K562 (cell line): ENCODE measurements at regions not wholly inside any gene's neighbourhood (a gene's known extent, or its start where the extent isn't known, plus 50 kb on each side); places are given as distances from the start of the nearest gene placed in this dataset.
"Not testable (repeated sequence)": the region's sequence is repeated elsewhere in the genome, so short reads cannot be mapped to it uniquely, and the experiment has no call there.

Experiments used
- ATAC-seq: fragments of 200-7000 bp; cut with Tn5 transposase; 3 replicates; pipeline ENCODE4 v1.9.1; 2020; ENCODE audit warnings: moderate library complexity
- BruUV-seq: library from RNA; stranded (reverse); fragments of 400-500 nt; replicated peaks from 2 replicates; lab custom pipeline; 2021; lab: Mats Ljungman, UMichigan
- CTCF ChIA-PET: fragments of 300-600 bp; formaldehyde crosslinking; extraction: SDS; loops from one replicate; lab custom pipeline; 2021; ENCODE audit warnings: low intra/inter-chr PET ratio; lab: Yijun Ruan, JAX
- POLR2A ChIA-PET: fragments of 300-600, 350-650 bp; sonication (Branson Sonifier 250); formaldehyde crosslinking; extraction: SDS; loops from one replicate; lab custom pipeline; 2021; ENCODE audit warnings: antibody characterized with exemption, inconsistent platforms; lab: Yijun Ruan, JAX
- DNase-seq, 4 experiments: peaks; one replicate each; pipeline versions ENCODE4 v3.0.0 to v3.0.0-alpha.2; 2011 to 2018; ENCODE audit warnings: low spot score in 3 of 4, mixed read lengths in 3 of 4; ENCODE audit errors: extremely low read depth in 1 of 4
- FAIRE-seq: peaks from 2 replicates; lab custom pipeline; 2011; peaks lifted over from hg19 to GRCh38; lab: Jason Lieb, UNC
- H2AFZ ChIP-seq: 2 replicates; pipeline ENCODE4 v1.6.0; 2011; ENCODE audit warnings: low read depth, low read length, control low read depth, inconsistent platforms
- H3K27ac ChIP-seq: fragments of 200-600 bp; 3 replicates; pipeline ENCODE4 v1.8.0; 2011; ENCODE audit warnings: low read depth, mild to moderate bottlenecking, control low read depth, inconsistent platforms, low read length, moderate library complexity, mixed read lengths; ENCODE audit errors: extremely low read depth
- H3K27me3 ChIP-seq, 2 experiments: fragments of 300-600 bp in 1 of 2; 2 replicates in 1 of 2; 3 replicates in 1 of 2; pipeline versions ENCODE4 v1.6.0 to v1.8.0; 2011; ENCODE audit warnings: inconsistent platforms in 2 of 2, low read length in 2 of 2, mild to moderate bottlenecking in 1 of 2, mixed read lengths in 1 of 2, moderate library complexity in 1 of 2; ENCODE audit not compliant: control insufficient read depth in 2 of 2, insufficient read depth in 2 of 2
- H3K36me3 ChIP-seq: fragments of 300-600 bp; 3 replicates; pipeline ENCODE4 v1.8.0; 2011; ENCODE audit warnings: mild to moderate bottlenecking, low read length, inconsistent platforms; ENCODE audit not compliant: control insufficient read depth, insufficient read depth
- H3K4me1 ChIP-seq, 2 experiments: fragments of 200-600 bp in 1 of 2; replicated peaks in 1 of 2; 2 replicates in 1 of 2; 3 replicates in 1 of 2; pipeline versions ENCODE4 v1.5.1 to v1.8.0; 2011; ENCODE audit warnings: inconsistent platforms in 2 of 2, low read length in 2 of 2, mild to moderate bottlenecking in 1 of 2, mixed read lengths in 1 of 2, moderate library complexity in 1 of 2; ENCODE audit not compliant: control insufficient read depth in 2 of 2, insufficient read depth in 2 of 2
- H3K4me2 ChIP-seq: 2 replicates; pipeline ENCODE4 v1.6.1; 2011; ENCODE audit warnings: low read length, control low read depth, inconsistent platforms, mixed read lengths; ENCODE audit not compliant: insufficient read depth
- H3K4me3 ChIP-seq: fragments of 200-600 bp; sonication (generic), shearing (Covaris generic); 2 replicates; pipeline ENCODE4 v1.5.1; 2016; ENCODE audit warnings: control low read depth, inconsistent platforms
- H3K79me2 ChIP-seq: fragments of 200-600 bp; 3 replicates; pipeline ENCODE4 v1.8.0; 2011; ENCODE audit warnings: low read length, inconsistent platforms; ENCODE audit not compliant: control insufficient read depth, insufficient read depth
- H3K9ac ChIP-seq, 2 experiments: 2 replicates each; pipeline versions ENCODE4 v1.6.0 to v1.6.1; 2011; ENCODE audit warnings: low read depth in 2 of 2, low read length in 2 of 2, control low read depth in 1 of 2, inconsistent platforms in 1 of 2, mild to moderate bottlenecking in 1 of 2, mixed read lengths in 1 of 2; ENCODE audit not compliant: insufficient read depth in 1 of 2
- H3K9me1 ChIP-seq: one replicate; pipeline ENCODE4 v1.6.0; 2011; ENCODE audit warnings: inconsistent platforms, mild to moderate bottlenecking, low read length, moderate library complexity; ENCODE audit not compliant: control insufficient read depth, insufficient read depth
- H3K9me3 ChIP-seq: replicated peaks from 2 replicates; pipeline ENCODE4 v1.5.1; 2011; ENCODE audit warnings: low read depth, low read length, inconsistent platforms; ENCODE audit not compliant: control insufficient read depth, insufficient read depth
- H4K20me1 ChIP-seq: replicated peaks from 2 replicates; pipeline ENCODE4 v1.6.1; 2011; ENCODE audit warnings: low read length, inconsistent platforms, mixed read lengths; ENCODE audit not compliant: control insufficient read depth, insufficient read depth
- CTCF ChIP-seq, 3 experiments: IDR thresholded peaks in 2 of 3; conservative IDR thresholded peaks in 1 of 3; 2 replicates each; pipeline ENCODE4 v1.5.1; 2011 to 2012; ENCODE audit warnings: low read length in 3 of 3, mild to moderate bottlenecking in 3 of 3, control low read depth in 2 of 3, improper control_type of control experiment in 1 of 3, inconsistent platforms in 1 of 3, low read depth in 1 of 3, mixed read lengths in 1 of 3, moderate library complexity in 1 of 3; ENCODE audit not compliant: insufficient read depth in 2 of 3
- RAD21 ChIP-seq, 2 experiments: fragments of 250-450 bp in 1 of 2; fragments of 450-650 bp in 1 of 2; sonication (Bioruptor Pico) in 1 of 2; formaldehyde crosslinking in 1 of 2; IDR thresholded peaks in 1 of 2; conservative IDR thresholded peaks in 1 of 2; 2 replicates each; pipeline versions ENCODE4 v1.4.0 to v1.8.0; 2020 to 2022; ENCODE audit warnings: mild to moderate bottlenecking in 2 of 2, moderate library complexity in 1 of 2
- WGBS: fragments of 100-300 bp; shearing (Covaris generic); methylation state at CpG from one replicate; pipeline ENCODE4 v1.1.6; 2016; ENCODE audit warnings: low coverage, mixed read lengths; ENCODE audit not compliant: insufficient coverage; ENCODE audit errors: missing lambda C conversion rate; 5-methylcytosine and 5-hydroxymethylcytosine counted together
- in situ Hi-C: fragments of 300-500 bp; cut with MboI; formaldehyde crosslinking; loops from 4 replicates; pipeline ENCODE4 v1.15.0; 2018; ENCODE audit warnings: inconsistent platforms, mixed read lengths
- intact Hi-C: fragments of 100-400 bp; cut with micrococcal nuclease; formaldehyde crosslinking; loops from 2 replicates; pipeline ENCODE4 v1.14.2; 2022

GRCh38 chr7:55722874-55723620 lies 139.5 kb downstream of the SEPTIN14 start:
- H3K4me2 ChIP-seq = not testable (repeated sequence)

More at GRCh38 chr7:55722874-55723620, 139.5 kb downstream of the SEPTIN14 start:
- WGBS = 0% methylated on average over 1 of the region's 7 CpGs
- H3K9me3 ChIP-seq, H2AFZ ChIP-seq, POLR2A ChIA-PET, H3K27ac ChIP-seq, BruUV-seq, intact Hi-C loops, H3K79me2 ChIP-seq, DNase-seq, H3K9ac ChIP-seq, CTCF ChIA-PET, H3K4me3 ChIP-seq, H3K4me1 ChIP-seq, H4K20me1 ChIP-seq, H3K27me3 ChIP-seq, H3K36me3 ChIP-seq, H3K9me1 ChIP-seq: not testable (repeated sequence)
- peak in 2 of 3 experiments; percentile 5 to 11; a peak in 1 of 6 replicates for TF ChIP-seq CTCF (IDR thresholded peaks at IDR 0.05 in 2 of 3, conservative IDR thresholded peaks at IDR 0.05 in 1 of 3; ENCODE audit: insufficient read depth in 2 of 3, low read depth in 1 of 3, low read length in 3 of 3)
- peak in 1 of 2 experiments; percentile 35; a peak in 2 of 4 replicates for TF ChIP-seq RAD21 (CRISPR knock-in tag; conservative IDR thresholded peaks at IDR 0.05 in 1 of 2, IDR thresholded peaks at IDR 0.05 in 1 of 2)
- peak; percentile 92 for FAIRE-seq
- in situ Hi-C loops = loop anchor here (10.0 kb wide), 1 partner anchor 78 kb away; no protein-coding TSS in a partner anchor
- peak; percentile 99 for ATAC-seq
